ENCODE measurements at regions not wholly inside any gene's neighbourhood (a gene's known extent, or its start where the extent isn't known, plus 50 kb on each side); places are given as distances from the start of the nearest gene placed in this dataset.

DNA sequence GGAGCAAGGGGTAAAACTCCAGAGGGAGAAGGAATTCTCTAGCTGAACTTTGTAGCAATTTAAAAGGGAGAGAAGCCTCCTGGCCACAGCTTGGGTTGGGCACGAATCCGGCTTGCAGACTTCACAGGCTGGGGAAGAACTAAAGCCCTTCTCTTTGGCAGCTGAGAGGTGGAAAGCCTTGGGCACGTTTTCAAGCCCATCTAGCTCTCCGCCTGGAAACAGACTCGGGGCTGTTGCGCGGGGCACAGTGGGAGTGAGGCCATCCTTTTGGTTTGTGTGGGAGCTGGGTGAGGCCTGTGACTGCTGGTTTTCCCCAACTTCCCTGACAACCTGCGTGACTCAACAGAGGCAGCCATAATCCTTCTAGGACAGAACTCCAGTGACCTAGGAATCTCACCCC is 295.7 kb upstream of the ROBO1 start:
- no peak for DNase-seq (ENCODE audit: extremely low read depth, low read depth)
- TF ChIP-seq, protein P1, sequence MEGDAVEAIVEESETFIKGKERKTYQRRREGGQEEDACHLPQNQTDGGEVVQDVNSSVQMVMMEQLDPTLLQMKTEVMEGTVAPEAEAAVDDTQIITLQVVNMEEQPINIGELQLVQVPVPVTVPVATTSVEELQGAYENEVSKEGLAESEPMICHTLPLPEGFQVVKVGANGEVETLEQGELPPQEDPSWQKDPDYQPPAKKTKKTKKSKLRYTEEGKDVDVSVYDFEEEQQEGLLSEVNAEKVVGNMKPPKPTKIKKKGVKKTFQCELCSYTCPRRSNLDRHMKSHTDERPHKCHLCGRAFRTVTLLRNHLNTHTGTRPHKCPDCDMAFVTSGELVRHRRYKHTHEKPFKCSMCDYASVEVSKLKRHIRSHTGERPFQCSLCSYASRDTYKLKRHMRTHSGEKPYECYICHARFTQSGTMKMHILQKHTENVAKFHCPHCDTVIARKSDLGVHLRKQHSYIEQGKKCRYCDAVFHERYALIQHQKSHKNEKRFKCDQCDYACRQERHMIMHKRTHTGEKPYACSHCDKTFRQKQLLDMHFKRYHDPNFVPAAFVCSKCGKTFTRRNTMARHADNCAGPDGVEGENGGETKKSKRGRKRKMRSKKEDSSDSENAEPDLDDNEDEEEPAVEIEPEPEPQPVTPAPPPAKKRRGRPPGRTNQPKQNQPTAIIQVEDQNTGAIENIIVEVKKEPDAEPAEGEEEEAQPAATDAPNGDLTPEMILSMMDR (IDR thresholded peaks at IDR 0.05; ENCODE audit: low read depth, low read length, missing control alignments): no peak
- no peak overlapping the region for H3K4me3 ChIP-seq (replicated peaks; ENCODE audit: low read depth, low read length)

DNA sequence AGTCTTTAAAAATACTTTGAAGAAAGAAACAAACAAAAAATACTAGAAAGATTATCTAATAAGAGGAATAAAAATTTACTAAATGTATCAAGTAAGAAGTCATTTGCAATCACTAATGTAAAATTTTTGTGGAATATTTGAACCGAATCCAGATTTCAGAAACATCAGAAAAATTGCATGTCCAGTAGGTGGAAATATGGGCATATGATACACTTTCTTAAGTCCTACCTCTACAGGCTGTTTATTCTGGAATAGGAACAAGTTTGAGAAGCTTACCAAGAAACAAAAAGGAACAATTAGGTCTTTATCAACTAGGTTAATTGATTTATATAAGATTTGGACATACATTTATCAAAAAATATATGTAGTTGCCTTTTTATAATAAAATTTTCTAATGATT is 292.9 kb upstream of the ROBO1 start:
- TF ChIP-seq, protein P1 (IDR thresholded peaks at IDR 0.05; ENCODE audit: low read depth, low read length, missing control alignments): no peak
- no peak for DNase-seq (ENCODE audit: extremely low read depth, low read depth)
- H3K4me3 ChIP-seq (replicated peaks; ENCODE audit: low read depth, low read length): no peak overlapping the region

DNA sequence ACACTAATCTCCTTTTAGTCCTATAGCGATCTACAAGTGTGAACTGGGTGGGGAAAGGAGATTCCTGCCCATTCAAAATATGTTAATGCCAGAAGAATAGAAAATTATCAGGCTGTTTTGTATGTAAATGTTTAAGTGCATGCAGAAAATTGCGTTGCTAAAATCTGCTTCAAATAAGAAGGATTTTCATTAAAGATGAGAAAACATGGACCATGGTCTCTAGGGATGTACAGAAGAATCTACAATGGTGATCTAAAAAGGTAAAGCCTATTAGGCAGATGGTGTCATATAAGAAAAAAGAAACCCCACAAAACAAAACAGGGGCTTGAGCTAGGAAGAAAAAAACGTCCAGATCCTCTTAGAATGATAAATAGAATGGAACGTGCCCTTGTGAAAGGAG is 287.5 kb upstream of the ROBO1 start:
- DNase-seq (ENCODE audit: extremely low read depth, low read depth): no peak
- no peak overlapping the region for H3K4me3 ChIP-seq (replicated peaks; ENCODE audit: low read depth, low read length)
- TF ChIP-seq, protein P1 (IDR thresholded peaks at IDR 0.05; ENCODE audit: low read depth, low read length, missing control alignments): no peak

DNA sequence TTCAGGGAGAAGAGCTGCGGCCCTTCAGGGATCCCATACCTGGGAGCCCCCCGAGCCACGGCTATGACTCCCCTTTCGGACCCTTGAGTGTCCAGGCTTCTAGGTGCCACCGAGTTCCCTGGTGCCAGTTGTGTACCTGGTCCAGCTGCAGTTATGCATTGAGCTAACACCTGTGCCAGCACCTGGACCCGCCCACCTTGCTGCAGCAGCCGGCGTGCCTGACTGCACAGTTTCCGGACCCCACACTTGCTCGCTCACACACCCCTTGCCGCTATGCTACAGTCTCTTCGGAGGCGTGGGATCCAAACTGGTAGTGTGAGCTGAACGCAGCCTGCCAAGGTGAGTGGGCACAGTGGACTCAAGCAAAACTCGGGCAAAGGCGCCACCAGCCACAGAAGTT is 284.5 kb upstream of the ROBO1 start:
- no peak for DNase-seq (ENCODE audit: extremely low read depth, low read depth)
- TF ChIP-seq, protein P1 (IDR thresholded peaks at IDR 0.05; ENCODE audit: low read depth, low read length, missing control alignments): no peak
- H3K4me3 ChIP-seq (replicated peaks; ENCODE audit: low read depth, low read length): no peak overlapping the region

DNA sequence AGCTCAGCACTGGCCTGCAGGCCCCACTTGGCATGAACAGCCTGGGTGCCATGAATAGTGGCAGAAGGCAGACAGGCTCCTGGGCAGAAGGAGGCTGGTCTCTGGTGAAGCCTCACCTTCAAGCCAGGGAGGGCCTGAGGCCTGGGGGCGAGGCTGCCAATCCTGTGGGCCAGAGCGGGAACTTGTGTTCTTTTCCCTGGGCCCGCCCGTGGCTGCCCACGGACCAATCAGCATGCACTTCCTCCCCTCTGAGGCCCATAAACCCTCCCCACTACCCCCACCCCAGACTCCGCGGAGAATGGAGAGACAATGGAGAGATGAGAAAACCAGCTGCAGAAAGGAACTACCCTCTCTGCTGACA is 283.8 kb upstream of the ROBO1 start:
- TF ChIP-seq, protein P1 (IDR thresholded peaks at IDR 0.05; ENCODE audit: low read depth, low read length, missing control alignments): no peak
- no peak for DNase-seq (ENCODE audit: extremely low read depth, low read depth)
- no peak overlapping the region for H3K4me3 ChIP-seq (replicated peaks; ENCODE audit: low read depth, low read length)

DNA sequence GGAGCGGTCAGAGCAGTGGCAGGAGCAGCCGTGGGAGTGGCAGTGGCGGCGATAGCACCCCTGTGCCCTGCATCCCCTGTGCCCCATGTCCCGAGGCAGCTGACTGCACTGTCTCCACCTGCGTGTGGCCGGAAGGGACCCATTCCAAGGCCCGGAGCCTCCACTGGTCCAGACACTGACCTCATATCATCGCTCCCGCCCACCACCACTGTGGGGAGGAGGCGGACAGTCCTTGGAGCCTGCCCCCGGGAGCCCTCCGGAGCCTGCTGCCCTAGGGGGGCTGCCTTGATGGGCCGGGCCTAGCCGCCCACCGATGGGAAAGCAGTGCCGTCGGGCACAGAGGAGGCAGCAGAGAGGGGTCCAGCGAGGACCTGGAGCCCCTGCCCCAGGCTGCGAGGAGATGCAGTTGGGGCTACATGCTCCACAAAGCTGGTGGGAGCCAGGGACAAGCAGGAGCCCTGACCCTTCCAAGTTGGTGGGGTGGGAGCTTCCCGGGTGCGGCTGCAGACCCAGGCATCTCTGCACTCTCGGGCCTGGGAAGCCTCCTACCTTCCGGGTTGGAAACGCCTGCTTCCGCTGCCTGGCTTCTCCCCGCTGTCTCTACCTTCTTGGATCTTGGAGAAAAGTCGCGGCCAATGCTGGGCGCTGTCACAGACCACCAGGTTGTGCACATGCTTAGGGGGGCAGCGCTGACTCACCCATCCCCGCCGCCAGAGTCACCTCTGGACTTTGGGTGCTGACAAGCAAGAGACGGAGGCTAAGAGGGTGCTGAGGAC is 283.2 kb upstream of the ROBO1 start:
- H3K4me3 ChIP-seq (replicated peaks; ENCODE audit: low read depth, low read length): no peak overlapping the region
- TF ChIP-seq, protein P1 (IDR thresholded peaks at IDR 0.05; ENCODE audit: low read depth, low read length, missing control alignments): no peak
- no peak for DNase-seq (ENCODE audit: extremely low read depth, low read depth)

DNA sequence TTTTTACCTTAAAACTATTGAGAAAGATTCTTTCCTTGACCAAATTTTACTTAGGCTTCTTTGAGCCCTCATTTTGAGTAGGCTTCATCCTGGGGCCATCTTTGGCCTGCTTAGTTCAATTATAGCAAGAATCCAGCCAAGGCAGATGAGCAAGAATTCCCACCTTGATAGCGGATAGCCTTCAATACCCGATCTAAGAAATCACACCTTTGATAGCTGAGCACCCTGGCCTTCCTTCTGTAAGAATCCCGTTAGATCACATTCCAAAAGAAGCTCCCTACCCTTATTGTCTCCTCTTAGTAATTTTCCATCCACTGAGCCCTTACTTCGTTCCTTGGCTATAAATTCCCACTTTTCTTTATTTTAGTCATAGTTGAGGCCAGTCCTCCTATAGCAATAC is 275.4 kb upstream of the ROBO1 start:
- no peak overlapping the region for H3K4me3 ChIP-seq (replicated peaks; ENCODE audit: low read depth, low read length)
- DNase-seq (ENCODE audit: extremely low read depth, low read depth): no peak
- TF ChIP-seq, protein P1 (IDR thresholded peaks at IDR 0.05; ENCODE audit: low read depth, low read length, missing control alignments): no peak
